Prostate gland (tissue), 2 donors: ENCODE measurements at regions not wholly inside any gene's neighbourhood (a gene's known extent, or its start where the extent isn't known, plus 50 kb on each side); places are given as distances from the start of the nearest gene placed in this dataset.

ENCODE experiments used
- DNase-seq: peaks from one replicate; pipeline ENCODE4 v3.0.0-alpha.2; 2019; ENCODE audit warnings: low spot score
- H3K27ac ChIP-seq, 2 donors: fragments of 200-600 bp; sonication (generic); 2 replicates each; pipeline ENCODE4 v1.5.1; 2017 to 2019
- H3K27me3 ChIP-seq: fragments of 200-600 bp; sonication (generic); replicated peaks from 2 replicates; pipeline ENCODE4 v1.5.1; 2019; ENCODE audit not compliant: insufficient read depth
- H3K36me3 ChIP-seq, 2 donors: fragments of 200-600 bp; sonication (generic); 1 replicate in 1 of 2; 2 replicates in 1 of 2; pipeline versions ENCODE4 v1.5.1 to v1.8.1; 2017 to 2019
- H3K4me1 ChIP-seq: fragments of 200-600 bp; sonication (generic); replicated peaks from 2 replicates; pipeline ENCODE4 v1.5.1; 2019
- H3K4me3 ChIP-seq, 2 donors: fragments of 200-600 bp; sonication (generic); 2 replicates each; pipeline ENCODE4 v1.5.1; 2017 to 2019
- H3K9me3 ChIP-seq: fragments of 200-600 bp; sonication (generic); 2 replicates; pipeline ENCODE4 v1.5.1; 2017
- CTCF ChIP-seq, 4 experiments: fragments of 200-600 bp in 2 of 4; fragments of 450-650 bp in 2 of 4; sonication (generic) in 2 of 4; IDR thresholded peaks; 1 replicate in 3 of 4; 2 replicates in 1 of 4; pipeline ENCODE4 v1.5.1; 2016 to 2019; ENCODE audit warnings: antibody characterized with exemption in 4 of 4, mild to moderate bottlenecking in 2 of 4, moderate library complexity in 2 of 4
- POLR2A ChIP-seq: fragments of 450-650 bp; IDR thresholded peaks from one replicate; pipeline ENCODE4 v1.6.1; 2016; ENCODE audit warnings: antibody characterized with exemption, mild to moderate bottlenecking
- POLR2AphosphoS5 ChIP-seq: sonication (generic); formaldehyde crosslinking; IDR thresholded peaks from one replicate; pipeline ENCODE4 v1.6.1; 2017; ENCODE audit warnings: antibody characterized with exemption
- WGBS: methylation state at CpG from one replicate; pipeline ENCODE4 v1.1.5; 2018; 5-methylcytosine and 5-hydroxymethylcytosine counted together
- intact Hi-C: fragments of 100-400 bp; cut with DNase I; formaldehyde crosslinking; loops from one replicate; pipeline ENCODE4 v1.14.2; 2022

- Histone ChIP-seq H3K4me3 (no peak overlapping the region), H3K9me3 (no peaks in the 10 kb centered on the region), H3K36me3 (no peaks in the 10 kb centered on the region), H3K27ac (no peak overlapping the region), H3K27me3 (no peaks in the 10 kb centered on the region), H3K4me1 (no peaks in the 10 kb centered on the region)
- TF ChIP-seq CTCF (IDR thresholded peaks at IDR 0.05) (no peak), POLR2AphosphoS5 (no peak), POLR2A (no peak)
- intact Hi-C loops, result no loop called here
- 82% methylated on average over 2 of the region's 2 CpGs for WGBS
- no peak for DNase-seq
Observed at GRCh38 chr2:83630351-83630750, 828.7 kb downstream of the SUCLG1 start.

- WGBS, result 92% methylated on average over 4 of the region's 4 CpGs
- Histone ChIP-seq H3K4me3 (no peak overlapping the region), H3K36me3 (no peaks in the 10 kb centered on the region), H3K9me3 (no peaks in the 10 kb centered on the region), H3K27ac (no peak overlapping the region), H3K27me3 (no peaks in the 10 kb centered on the region), H3K4me1 (no peaks in the 10 kb centered on the region)
- intact Hi-C loops, result no loop called here
- DNase-seq, result no peak
- TF ChIP-seq POLR2A (no peak), CTCF (IDR thresholded peaks at IDR 0.05) (no peak), POLR2AphosphoS5 (no peak)
Observed at GRCh38 chr2:83615511-83615910, 843.6 kb downstream of the SUCLG1 start.

- 89% methylated on average over 1 of the region's 1 CpG for WGBS
Observed at GRCh38 chr2:83613178-83613577, 845.9 kb downstream of the SUCLG1 start.

GRCh38 chr2:83602753-83603152 is 856.3 kb downstream of the SUCLG1 start:
- TF ChIP-seq CTCF (IDR thresholded peaks at IDR 0.05) (no peak), POLR2AphosphoS5 (no peak), POLR2A (no peak)
- no peaks in the 10 kb centered on the region for H3K4me1 ChIP-seq
- intact Hi-C loops, result no loop called here
- DNase-seq, result no peak
- no peaks in the 10 kb centered on the region for H3K9me3 ChIP-seq
- 91% methylated on average over 6 of the region's 6 CpGs for WGBS
- no peaks in the 10 kb centered on the region for H3K27me3 ChIP-seq
- no peak overlapping the region for H3K4me3 ChIP-seq
- H3K36me3 ChIP-seq, result no peaks in the 10 kb centered on the region
- no peak overlapping the region for H3K27ac ChIP-seq

More at GRCh38 chr2:83613178-83613577, 845.9 kb downstream of the SUCLG1 start:
- Histone ChIP-seq H3K4me3 (no peak overlapping the region), H3K27me3 (no peaks in the 10 kb centered on the region), H3K9me3 (no peaks in the 10 kb centered on the region), H3K27ac (no peak overlapping the region), H3K4me1 (no peaks in the 10 kb centered on the region), H3K36me3 (no peaks in the 10 kb centered on the region)
- no peak for DNase-seq
- intact Hi-C loops, result no loop called here
- no peak for TF ChIP-seq POLR2A
- no peak for TF ChIP-seq POLR2AphosphoS5
- TF ChIP-seq CTCF (IDR thresholded peaks at IDR 0.05), result no peak

- intact Hi-C loops, result no loop called here
- WGBS, result 47% methylated on average over 1 of the region's 1 CpG
- Histone ChIP-seq H3K9me3 (no peaks in the 10 kb centered on the region), H3K4me1 (no peaks in the 10 kb centered on the region), H3K4me3 (no peak overlapping the region), H3K36me3 (no peaks in the 10 kb centered on the region), H3K27ac (no peak overlapping the region), H3K27me3 (no peaks in the 10 kb centered on the region)
- TF ChIP-seq POLR2AphosphoS5, result no peak
- TF ChIP-seq POLR2A, result no peak
- TF ChIP-seq CTCF (IDR thresholded peaks at IDR 0.05), result no peak
- DNase-seq, result no peak
Observed at GRCh38 chr2:83596592-83597282, 862.3 kb downstream of the SUCLG1 start.
